HUES48 (cell line): ENCODE measurements at regions not wholly inside any gene's neighbourhood (a gene's known extent, or its start where the extent isn't known, plus 50 kb on each side); places are given as distances from the start of the nearest gene placed in this dataset.
A peak's percentile ranks its signal among the peaks of the same experiment; 100 is the strongest.
"Not testable (repeated sequence)": the region's sequence is repeated elsewhere in the genome, so short reads cannot be mapped to it uniquely, and the experiment has no call there.

ENCODE experiments used
- H3K27ac ChIP-seq: one replicate; pipeline ENCODE4 v1.7.0; 2013; ENCODE audit warnings: low read depth, low read length, inconsistent platforms
- H3K27me3 ChIP-seq: 2 replicates; pipeline ENCODE4 v1.6.1; 2013; ENCODE audit warnings: mild to moderate bottlenecking, low read length; ENCODE audit not compliant: control insufficient read depth, insufficient read depth
- H3K36me3 ChIP-seq: 2 replicates; pipeline ENCODE4 v1.6.1; 2013; ENCODE audit warnings: low read length; ENCODE audit not compliant: control insufficient read depth, insufficient read depth
- H3K4me1 ChIP-seq: 2 replicates; pipeline ENCODE4 v1.6.1; 2013; ENCODE audit warnings: mild to moderate bottlenecking, low read length; ENCODE audit not compliant: control insufficient read depth, insufficient read depth
- H3K4me3 ChIP-seq: 2 replicates; pipeline ENCODE4 v1.5.1; 2013; ENCODE audit warnings: mild to moderate bottlenecking, low read depth, low read length
- H3K9ac ChIP-seq: 2 replicates; pipeline ENCODE4 v1.6.1; 2013; ENCODE audit warnings: mild to moderate bottlenecking, low read depth, low read length, moderate library complexity
- H3K9me3 ChIP-seq: 2 replicates; pipeline ENCODE4 v1.6.1; 2013; ENCODE audit warnings: low read length; ENCODE audit not compliant: control insufficient read depth, insufficient read depth

DNA sequence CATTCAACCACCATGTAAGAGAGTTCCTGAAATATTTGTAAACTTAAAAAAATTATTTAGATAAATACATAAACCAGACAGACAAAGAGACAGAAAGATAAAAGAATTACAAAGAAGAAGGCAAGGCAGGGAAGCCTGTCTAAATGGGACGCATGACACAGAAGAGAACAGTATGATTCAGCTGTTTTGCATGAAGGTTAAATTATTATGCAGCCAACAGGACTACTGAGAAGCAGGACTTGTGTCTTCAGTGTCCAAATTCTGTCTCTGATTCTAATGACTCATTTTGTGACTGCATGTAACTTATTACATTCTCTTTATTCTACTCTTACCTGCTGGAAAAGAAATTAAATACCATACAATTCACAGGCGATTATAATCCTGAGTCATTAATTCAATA lies 340.4 kb upstream of the KCNMB2 start:
- Histone ChIP-seq H3K4me1 (peaks cover 8% of the 10 kb centered on the region), H3K9ac (no peak overlapping the region), H3K4me3 (no peak overlapping the region), H3K27ac (no peak overlapping the region), H3K36me3 (no peaks in the 10 kb centered on the region), H3K9me3 (no peaks in the 10 kb centered on the region), H3K27me3 (no peaks in the 10 kb centered on the region)

DNA sequence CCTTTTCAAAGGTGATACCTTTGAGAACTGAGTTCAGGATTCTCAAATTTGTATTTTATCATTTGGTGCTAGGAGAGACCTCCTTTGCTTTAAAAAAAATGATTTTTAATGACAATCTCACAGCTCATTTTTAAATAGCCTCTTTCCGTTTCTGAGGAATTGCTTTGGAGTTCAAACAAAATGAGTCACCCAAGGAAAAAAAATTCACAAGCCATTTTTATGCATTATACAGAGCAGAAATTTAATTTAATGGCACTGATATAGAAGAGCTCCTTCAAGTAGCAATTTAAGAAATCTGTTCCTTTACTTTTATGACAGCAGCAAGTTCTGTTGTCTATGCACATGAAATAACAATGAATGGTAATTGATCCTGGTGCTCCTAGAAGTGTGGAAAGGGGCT lies 337.9 kb upstream of the KCNMB2 start:
- Histone ChIP-seq H3K36me3 (no peaks in the 10 kb centered on the region), H3K4me1 (no peaks in the 10 kb centered on the region; the same call in 1 of the 2 replicates), H3K4me3 (no peak overlapping the region), H3K9ac (no peak overlapping the region), H3K27ac (no peak overlapping the region), H3K27me3 (no peaks in the 10 kb centered on the region), H3K9me3 (no peaks in the 10 kb centered on the region)

- no peaks in the 10 kb centered on the region for H3K36me3 ChIP-seq
- no peak overlapping the region for H3K4me3 ChIP-seq
- H3K27me3 ChIP-seq, result no peaks in the 10 kb centered on the region
- H3K9me3 ChIP-seq, result no peaks in the 10 kb centered on the region
- H3K4me1 ChIP-seq, result no peaks in the 10 kb centered on the region; the same call in 1 of the 2 replicates
- H3K9ac ChIP-seq, result no peak overlapping the region
- H3K27ac ChIP-seq, result no peak overlapping the region
These were observed 335.9 kb upstream of the KCNMB2 start for GRCh38 chr3:178200316-178200715.

DNA sequence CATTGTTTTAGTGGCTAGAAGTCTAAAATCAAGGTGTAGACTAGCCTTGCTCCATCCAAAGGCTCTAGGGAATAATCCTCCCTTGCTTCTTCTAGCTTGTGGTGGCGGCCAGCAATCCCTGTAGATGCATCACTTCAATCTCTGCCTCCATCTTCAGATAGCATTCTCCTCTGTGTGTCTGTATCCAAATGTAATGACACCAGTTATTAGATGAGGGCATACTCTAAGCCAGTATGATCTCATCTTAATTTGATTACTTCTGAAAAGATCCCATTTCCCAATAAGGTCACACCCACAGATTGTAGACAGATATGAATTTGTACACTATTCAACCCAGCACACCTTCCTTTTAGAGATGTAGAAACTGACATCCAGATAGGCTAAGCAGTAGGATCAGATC lies 334.5 kb upstream of the KCNMB2 start:
- no peaks in the 10 kb centered on the region for H3K9me3 ChIP-seq
- no peaks in the 10 kb centered on the region for H3K36me3 ChIP-seq
- H3K27me3 ChIP-seq, result no peaks in the 10 kb centered on the region
- peaks cover under 1% of the 10 kb centered on the region; the same call in 1 of the 2 replicates for H3K4me1 ChIP-seq
- no peak overlapping the region for H3K9ac ChIP-seq
- H3K4me3 ChIP-seq, result no peak overlapping the region
- no peak overlapping the region for H3K27ac ChIP-seq

DNA sequence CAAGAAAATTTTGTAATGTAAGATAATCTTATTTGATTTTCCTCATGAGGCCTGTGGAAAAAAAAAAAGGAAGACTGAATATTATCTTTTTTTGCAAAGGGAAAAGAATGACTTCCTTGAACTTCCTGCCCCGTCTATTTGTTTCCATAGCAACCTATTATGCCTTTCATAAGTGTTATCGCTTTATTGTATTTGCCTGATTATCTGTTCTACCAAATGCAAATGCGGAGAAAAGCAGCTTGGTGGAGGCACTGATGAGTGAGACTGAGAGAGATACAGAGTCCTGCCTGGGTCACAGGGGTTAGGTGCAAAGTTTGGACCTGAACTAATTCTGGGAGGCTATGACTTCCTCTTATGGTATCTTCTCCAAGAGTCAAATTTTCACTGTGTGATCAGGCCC lies 334.0 kb upstream of the KCNMB2 start:
- Histone ChIP-seq H3K27me3 (no peaks in the 10 kb centered on the region), H3K9me3 (no peaks in the 10 kb centered on the region)

GRCh38 chr3:178203165-178203564 lies 333.1 kb upstream of the KCNMB2 start:
- Histone ChIP-seq H3K9me3 (no peaks in the 10 kb centered on the region), H3K4me3 (no peak overlapping the region), H3K4me1 (peaks cover 5% of the 10 kb centered on the region; the same call in 1 of the 2 replicates), H3K36me3 (no peaks in the 10 kb centered on the region), H3K27me3 (no peaks in the 10 kb centered on the region), H3K9ac (no peak overlapping the region), H3K27ac (no peak overlapping the region)

More for the DNA sequence above, 334.0 kb upstream of the KCNMB2 start:
- Histone ChIP-seq H3K36me3 (no peaks in the 10 kb centered on the region), H3K4me3 (no peak overlapping the region), H3K4me1 (peaks cover 5% of the 10 kb centered on the region; the same call in 1 of the 2 replicates), H3K9ac (no peak overlapping the region), H3K27ac (no peak overlapping the region)

GRCh38 chr3:178203650-178204049 lies 332.6 kb upstream of the KCNMB2 start:
- Histone ChIP-seq H3K9ac (no peak overlapping the region), H3K36me3 (no peaks in the 10 kb centered on the region), H3K4me1 (peaks cover 5% of the 10 kb centered on the region; the same call in 1 of the 2 replicates), H3K27me3 (no peaks in the 10 kb centered on the region), H3K9me3 (no peaks in the 10 kb centered on the region), H3K4me3 (no peak overlapping the region), H3K27ac (no peak overlapping the region)

GRCh38 chr3:178205740-178206139 lies 330.5 kb upstream of the KCNMB2 start:
- Histone ChIP-seq H3K9me3 (no peaks in the 10 kb centered on the region), H3K27me3 (no peaks in the 10 kb centered on the region), H3K36me3 (no peaks in the 10 kb centered on the region), H3K27ac (no peak overlapping the region), H3K4me3 (no peak overlapping the region), H3K9ac (no peak overlapping the region), H3K4me1 (peaks cover 5% of the 10 kb centered on the region; the same call in 1 of the 2 replicates)

- Histone ChIP-seq H3K27ac (peak overlapping the region; percentile 73), H3K27me3 (no peaks in the 10 kb centered on the region), H3K4me3 (no peak overlapping the region), H3K9me3 (no peaks in the 10 kb centered on the region), H3K4me1 (peaks cover 5% of the 10 kb centered on the region; the same call in 1 of the 2 replicates), H3K36me3 (no peaks in the 10 kb centered on the region), H3K9ac (no peak overlapping the region)
These were observed 329.7 kb upstream of the KCNMB2 start for GRCh38 chr3:178206521-178206920.

GRCh38 chr3:178207161-178207560 lies 329.1 kb upstream of the KCNMB2 start:
- not testable (repeated sequence) for H3K4me3 ChIP-seq, H3K9ac ChIP-seq, H3K9me3 ChIP-seq, H3K4me1 ChIP-seq, H3K36me3 ChIP-seq, H3K27me3 ChIP-seq
- peak overlapping the region; percentile 73 for H3K27ac ChIP-seq

DNA sequence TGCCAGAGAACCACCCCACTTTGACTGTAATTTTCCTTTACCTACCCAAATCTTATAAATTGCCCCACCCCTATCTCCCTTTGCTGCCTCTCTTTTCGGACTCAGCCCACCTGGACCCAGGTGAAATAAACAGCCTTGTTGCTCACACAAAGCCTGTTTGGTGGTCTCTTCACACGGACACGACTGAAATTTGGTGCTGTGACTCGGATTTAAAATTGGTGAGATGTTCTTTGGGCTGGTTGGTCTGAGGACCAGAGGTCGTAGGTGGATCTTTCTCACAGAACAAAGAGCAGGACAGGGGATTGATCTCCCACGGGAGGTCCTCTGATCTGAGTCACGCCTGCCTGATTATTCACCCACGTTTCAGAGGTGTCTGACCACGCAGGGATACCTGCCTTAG lies 328.6 kb upstream of the KCNMB2 start:
- not testable (repeated sequence) for H3K27ac ChIP-seq, H3K4me1 ChIP-seq, H3K9ac ChIP-seq, H3K27me3 ChIP-seq, H3K4me3 ChIP-seq, H3K9me3 ChIP-seq, H3K36me3 ChIP-seq

DNA sequence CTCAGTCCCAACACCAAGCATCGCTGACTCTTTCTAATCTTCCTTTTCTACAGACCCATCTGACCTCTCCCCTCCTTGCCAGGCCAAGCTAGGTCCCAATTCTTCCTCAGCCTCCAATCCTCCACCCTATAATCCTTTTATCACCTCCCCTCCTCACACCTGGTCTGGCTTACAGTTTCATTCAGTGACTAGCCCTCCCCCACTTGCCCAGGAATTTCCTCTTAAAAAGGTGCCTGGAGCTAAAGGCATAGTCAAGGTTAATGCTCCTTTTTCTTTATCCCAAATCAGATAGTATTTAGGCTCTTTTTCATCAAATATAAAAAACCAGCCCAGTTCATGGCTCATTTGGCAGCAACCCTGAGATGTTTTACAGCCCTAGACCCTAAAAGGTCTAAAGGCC lies 327.1 kb upstream of the KCNMB2 start:
- H3K9ac ChIP-seq, H3K9me3 ChIP-seq, H3K27ac ChIP-seq, H3K4me3 ChIP-seq, H3K36me3 ChIP-seq, H3K27me3 ChIP-seq, H3K4me1 ChIP-seq: not testable (repeated sequence)
